NCI-H1105 treated with DMSO at 0.1 percent for 48 hours (cell line): ENCODE measurements at regions not wholly inside any gene's neighbourhood (a gene's known extent, or its start where the extent isn't known, plus 50 kb on each side); places are given as distances from the start of the nearest gene placed in this dataset.
A peak's percentile ranks its signal among the peaks of the same experiment; 100 is the strongest.
"Not testable (repeated sequence)": the region's sequence is repeated elsewhere in the genome, so short reads cannot be mapped to it uniquely, and the experiment has no call there.

Experiments used
- DNase-seq: peaks from one replicate; lab custom pipeline; 2025; lab: John Stamatoyannopoulos, UW

DNA sequence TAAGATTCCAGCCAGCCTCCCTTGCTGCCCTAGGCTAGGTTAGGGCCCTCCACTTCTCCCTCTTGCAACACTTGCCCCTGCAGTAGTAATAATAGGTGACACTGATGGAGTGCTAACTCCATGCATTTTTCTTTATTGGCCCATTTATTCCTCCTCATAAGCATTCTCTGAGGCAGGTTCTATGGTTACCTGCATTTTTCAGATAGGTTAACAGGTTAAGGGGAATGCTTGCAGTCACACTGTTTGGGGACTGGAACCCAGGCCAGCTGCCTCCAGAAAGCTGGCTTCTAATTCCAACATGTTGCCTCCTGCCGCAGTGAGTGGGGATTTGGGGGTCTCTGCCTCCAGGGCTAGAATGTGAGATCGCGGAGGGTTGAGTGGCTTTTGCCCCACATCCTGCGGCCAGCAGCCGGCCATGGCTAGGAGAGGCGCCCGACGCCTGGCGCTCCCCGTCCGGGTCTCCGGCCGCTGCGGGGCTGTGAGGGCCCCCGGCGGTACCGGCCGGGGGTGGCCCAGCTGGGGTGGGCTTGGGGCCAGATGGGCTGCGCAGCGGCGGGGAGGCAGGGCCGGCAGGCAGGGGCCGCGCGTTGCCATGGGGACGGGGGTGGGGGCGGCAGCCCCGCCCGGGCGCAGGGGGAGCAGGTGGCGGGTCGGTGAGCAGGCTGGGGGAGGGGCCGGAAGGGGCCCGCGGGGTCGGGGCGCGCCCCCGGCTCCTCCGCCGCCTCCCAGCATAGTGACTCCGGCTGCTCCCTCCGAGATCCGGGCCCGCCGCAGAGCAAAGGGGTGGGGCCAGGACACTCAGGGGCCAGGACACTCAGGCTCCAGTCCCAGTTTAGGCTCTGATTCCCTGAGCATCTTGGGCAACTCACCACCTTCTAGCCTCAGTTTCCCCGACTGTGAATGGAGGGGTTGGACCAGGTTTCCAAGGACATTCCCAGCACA lies 68.4 kb upstream of the SSBP3 start:
- DNase-seq: peak; percentile 47

DNA sequence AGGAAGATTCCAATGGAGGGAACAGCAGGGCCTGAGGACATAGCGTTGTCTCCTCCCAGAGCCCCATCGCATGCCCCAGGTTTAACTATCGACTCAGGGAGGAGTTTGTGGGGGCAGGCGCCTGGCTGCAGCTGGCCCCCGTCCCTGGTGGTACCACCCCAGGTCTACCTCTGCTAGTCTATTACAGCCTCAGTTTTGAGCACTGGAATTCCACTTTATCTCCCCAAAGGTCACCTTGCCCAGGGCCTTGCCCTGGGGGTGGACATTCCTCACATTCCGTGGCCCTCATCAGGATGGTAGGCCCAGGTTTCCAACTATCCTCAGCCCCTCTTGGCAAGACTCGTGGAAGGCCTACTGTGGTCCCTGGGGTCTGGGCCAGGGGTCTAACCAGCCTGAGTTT lies 65.4 kb upstream of the SSBP3 start:
- DNase-seq: no peak

DNA sequence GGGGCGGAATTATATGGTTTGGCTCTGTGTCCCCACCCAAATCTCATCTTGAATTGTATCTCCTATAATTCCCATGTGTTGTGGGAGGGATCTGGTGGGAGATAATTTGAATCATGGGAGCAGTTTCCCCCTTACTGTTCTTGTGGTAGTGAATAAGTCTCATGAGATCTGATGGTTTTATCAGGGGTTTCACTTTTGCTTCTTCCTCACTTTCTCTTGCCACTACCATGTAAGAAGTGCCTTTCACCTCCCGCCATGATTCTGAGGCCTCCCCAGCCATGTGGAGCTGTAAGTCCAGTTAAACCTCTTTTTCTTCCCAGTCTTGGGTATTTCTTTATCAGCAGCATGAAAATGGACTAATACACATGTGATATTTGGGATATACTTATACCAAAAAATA lies 63.2 kb upstream of the SSBP3 start:
- not testable (repeated sequence) for DNase-seq

DNA sequence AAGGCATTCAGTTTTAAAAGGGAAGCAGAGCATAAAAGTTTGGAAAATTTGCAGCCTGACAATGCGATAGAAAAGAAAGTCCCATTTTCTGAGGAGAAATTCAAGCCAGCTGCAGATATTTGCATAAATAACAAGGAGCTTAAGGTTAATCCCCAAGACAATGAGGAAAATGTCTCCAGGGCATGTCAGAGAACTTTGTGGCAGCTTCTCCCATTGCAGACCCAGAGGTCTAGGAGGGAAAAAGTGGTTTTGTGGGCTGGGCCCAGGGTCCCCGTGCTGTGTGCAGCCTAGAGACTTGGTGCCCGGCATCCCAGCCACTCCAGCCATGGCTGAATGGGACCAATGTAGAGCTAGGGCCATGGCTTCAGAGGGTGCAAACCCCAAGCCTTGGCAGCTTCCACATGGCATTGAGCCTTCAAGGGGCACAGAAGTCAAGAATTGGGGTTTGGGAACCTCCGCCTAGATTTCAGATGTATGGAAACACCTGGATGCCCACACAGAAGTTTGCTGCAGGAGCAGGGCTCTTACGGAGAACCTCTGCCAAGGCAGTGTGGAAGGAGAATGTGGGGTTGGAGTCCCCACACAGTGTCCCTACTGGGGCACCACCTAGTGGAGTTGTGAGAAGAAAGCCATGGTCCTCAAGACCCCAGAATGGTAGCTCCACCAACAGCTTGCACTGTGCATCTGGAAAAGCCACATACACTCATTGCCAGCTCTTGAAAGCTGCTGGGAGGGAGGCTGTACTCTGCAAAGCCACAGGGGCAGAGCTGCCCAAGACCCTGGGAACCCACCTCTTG lies 62.3 kb upstream of the SSBP3 start:
- DNase-seq: not testable (repeated sequence)

DNA sequence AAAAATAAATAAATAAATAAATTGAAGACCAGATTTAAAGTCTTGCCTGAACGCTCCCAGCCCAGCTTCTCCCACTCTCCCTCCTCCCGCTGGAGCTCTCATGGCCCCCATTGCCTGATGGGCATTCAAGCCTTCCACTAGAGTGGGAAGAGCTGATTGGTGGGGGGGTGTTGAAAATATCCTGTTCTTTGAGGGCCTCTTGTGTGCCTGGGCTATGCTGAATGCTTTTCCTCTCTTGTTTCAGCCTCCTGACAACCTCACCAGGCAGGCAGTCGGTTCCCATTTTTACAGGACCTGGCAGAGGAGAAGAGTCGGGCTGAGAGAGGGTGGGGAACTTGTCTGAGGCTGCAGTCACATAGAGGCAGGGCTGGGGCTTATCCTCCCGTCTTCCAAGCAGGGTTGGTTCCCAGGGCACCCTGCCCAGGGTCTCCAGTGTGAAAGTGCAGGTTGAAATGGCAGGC lies 59.2 kb upstream of the SSBP3 start:
- DNase-seq: no peak

DNA sequence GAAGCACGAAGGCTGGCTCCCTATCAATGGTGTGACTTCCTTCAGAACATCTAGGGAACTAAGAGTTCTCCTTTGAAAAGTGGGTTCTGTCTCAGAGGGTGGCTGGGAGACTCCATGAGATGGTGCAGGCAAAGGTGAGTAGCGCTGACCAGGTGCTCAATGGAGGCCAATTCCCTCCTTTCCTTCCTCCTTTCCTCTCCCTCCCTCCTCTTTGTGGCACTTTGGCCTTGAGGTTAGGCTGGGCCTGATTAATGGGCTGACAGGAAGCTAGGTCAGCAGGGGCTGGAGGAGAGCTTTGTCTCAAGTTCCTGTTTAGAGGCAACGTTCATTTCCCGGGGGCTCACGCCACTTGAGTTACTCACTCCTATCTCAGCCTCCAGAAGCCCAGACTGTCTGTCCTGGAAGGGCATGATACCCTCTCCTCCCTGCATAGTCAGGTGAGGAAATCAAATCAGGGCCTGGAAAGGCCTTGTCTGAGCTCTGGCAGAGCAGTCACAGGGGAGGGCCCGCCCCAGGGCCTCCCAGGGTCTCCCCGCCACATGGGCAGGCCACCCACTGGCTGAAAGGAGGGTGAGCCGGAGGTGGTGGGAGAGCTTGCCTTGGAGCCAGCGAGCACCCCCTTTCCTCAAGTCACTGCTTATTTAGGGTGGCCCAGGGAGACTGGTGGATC lies 58.4 kb upstream of the SSBP3 start:
- DNase-seq: no peak

DNA sequence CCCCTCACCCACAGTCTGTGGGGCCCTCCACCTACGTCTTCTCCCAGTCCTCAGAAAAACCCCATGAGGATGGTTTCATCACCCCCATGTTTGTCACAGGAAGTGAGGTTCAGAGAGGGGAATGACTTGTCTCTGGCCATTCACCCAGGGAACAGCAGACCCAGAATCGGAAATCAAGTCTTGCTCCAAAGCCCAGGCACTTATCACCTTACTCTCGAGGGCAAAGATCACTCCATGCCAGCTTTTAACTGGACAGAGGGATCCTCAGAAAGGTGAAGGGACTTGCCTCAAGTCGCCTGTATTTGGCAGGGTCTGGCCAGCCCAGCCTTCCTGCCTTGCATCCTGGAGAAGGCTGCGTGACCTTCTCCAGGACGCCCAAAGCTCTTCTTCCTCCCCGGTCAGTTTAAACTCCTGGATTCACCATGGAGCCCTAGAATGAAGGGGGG lies 57.9 kb upstream of the SSBP3 start:
- DNase-seq: no peak

DNA sequence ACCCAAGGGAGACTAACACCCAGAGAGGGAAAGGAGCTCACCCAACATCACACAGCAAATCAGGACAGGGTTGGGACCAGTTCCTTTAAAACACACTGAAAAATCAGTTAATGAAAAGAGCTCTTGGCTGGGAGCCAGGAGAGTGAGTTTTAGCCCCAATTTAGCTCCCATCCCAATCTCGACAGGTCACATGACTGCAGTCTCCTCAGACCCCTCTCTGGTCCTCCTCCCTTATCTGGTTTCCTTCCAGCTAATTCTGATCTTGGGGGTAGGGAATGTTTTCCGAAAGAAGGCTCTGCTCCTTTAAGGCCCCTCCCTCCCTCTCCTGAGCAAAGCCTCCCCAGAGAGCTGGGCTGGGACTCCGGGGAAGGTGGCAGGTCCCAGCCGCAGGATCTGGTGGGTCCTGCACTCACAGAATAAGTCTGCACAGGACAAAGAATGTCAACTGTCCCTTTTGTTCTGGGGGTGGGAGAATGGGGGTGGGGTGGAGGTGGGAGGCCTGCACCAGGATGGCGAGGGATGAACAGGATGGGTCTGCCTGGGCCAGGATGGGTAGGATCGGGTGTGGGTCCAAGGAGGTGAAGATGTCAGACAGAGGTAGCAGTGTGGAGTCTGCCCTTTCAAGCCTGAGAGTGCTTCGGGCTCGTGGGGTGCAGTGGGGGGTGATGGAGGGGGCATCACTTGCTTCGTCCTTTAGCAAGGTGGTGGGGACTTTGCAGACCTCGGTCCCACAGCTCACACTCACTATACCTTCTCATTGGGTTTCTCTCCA lies 57.3 kb upstream of the SSBP3 start:
- no peak for DNase-seq

DNA sequence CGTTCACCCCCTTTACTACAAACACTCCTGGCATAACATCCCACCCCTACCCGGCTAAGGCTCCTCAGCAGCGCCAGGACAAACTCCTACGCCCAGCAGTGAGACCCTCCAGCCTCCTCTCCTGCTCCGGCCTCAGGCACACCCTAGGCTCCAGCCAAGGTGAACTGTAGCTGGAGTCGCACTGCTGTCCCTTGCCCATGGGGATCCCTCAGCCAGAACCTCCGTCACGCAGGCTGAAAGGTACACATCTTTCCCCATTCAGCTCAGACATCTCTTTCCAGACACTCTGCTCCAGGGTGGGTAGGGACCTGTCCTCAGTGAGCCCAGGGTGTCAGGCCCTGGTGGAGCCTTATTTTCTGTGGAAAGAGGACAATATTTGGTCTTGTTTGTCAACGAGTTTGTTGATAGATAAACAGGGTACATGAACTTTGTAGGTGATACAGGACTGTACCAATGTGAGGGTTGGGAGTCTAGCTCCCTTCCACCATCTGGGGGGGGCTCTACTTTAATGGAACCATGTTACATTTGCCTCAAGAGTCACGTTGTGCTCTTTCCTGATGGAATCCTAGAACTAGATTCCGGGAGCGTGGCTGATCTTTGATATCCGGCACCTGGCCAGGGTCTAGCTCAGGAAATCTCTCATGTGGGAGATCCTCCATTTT lies 56.5 kb upstream of the SSBP3 start:
- DNase-seq: no peak

DNA sequence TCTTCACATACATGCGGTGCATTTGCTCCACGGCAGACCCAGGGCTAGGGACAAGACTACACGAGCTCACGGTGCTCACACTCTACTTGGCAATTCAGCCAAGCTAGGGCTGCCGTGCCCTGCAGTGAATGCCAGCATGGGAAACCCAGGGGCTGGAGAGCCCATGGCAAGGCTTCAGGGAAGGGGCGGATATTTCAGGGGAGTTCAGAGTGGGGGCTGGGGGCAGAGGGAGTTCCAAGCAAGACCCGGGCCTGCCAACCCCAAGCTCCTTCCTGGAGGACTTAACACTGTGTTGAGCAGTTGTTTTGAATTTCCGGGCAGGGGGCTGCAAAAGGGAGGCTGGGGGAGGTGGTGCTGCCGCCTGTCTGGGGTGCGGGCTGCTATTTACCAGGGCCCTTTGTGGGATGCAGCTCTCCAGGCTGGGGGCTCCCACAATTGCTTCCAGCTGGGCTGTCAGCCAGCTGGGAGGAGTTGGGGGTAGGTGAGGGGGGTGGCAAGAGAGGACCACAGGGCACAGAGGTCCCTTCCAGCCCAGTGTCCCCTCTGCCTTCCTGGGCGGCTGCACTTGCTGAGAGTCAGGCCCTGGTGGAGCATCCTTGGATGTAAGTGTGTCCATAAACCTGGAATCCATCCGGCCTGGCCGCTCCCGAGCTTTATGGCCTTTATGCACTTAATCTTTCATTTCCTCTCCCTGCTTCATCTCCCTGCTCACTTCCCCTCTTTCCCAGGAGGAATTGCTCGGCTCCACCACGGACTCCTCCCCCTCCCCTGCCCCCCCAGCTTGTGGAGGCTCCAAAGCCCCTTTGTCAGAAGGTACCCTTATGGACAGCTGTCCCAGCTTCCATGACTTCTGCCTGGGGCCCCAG lies 55.8 kb upstream of the SSBP3 start:
- no peak for DNase-seq

DNA sequence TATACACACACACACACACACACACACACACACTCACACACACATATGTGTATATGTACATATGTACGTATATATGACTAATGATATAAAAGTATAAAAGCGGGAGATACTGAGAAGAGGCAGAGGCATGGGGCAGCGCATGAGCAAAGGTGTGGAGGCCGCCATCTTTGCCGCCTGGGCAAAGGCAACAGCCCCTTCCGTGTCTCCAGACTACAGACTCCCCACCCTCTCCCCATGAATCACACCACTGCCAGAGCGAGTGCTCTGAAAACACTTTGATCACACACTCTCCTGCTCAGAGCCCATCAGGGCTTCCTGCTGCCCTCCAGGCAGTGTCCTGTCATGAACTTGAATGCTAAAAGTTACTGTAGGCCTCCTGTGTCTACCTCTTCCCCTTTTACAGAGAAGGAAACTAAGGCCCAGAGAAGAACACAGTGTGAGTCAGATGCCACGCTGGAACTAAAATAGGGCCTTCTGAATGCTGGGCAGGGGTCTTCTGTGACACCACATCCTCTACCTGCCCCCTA lies 54.7 kb upstream of the SSBP3 start:
- no peak for DNase-seq

DNA sequence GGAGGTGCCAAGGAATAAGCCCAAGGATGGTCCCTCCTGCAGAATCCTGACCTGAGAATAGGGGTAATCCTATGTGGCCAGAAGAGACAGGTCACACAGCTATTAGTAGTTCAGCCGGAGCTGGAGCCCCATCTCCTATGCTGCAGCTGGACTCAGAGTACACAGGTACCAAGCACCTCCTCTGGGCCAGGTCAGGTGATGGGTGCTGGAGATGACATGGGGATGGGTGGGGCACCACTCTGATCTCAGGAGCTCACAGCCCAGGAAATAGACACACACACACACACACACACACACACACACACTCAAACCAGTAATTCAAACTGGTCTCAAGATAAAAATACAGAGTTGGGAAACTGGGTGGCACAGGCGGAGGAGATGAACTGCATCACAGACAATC lies 54.2 kb upstream of the SSBP3 start:
- no peak for DNase-seq

DNA sequence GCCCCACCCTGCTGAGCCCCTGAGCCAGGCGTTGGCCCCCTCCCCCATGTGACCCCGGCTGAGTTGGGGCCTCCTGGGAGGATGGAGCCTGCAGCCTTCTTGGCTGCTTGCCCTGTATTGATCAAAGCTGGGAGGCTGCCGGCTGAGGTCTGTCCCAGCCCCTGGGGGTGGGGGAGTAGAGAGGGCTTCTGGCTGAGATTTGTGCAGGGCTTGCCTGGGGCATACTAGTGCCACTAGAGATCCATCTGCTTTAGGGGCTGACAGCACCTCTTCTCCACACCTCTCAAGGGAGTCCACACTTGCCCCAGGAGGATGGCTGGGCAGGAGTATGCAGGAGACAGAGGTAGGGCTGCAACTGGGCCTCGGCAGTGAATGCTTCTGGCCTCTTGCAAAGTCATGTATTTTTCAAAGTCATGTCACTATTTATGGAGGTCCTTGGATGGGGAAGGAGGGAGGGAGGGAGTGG lies 53.6 kb upstream of the SSBP3 start:
- DNase-seq: peak; percentile 83

DNA sequence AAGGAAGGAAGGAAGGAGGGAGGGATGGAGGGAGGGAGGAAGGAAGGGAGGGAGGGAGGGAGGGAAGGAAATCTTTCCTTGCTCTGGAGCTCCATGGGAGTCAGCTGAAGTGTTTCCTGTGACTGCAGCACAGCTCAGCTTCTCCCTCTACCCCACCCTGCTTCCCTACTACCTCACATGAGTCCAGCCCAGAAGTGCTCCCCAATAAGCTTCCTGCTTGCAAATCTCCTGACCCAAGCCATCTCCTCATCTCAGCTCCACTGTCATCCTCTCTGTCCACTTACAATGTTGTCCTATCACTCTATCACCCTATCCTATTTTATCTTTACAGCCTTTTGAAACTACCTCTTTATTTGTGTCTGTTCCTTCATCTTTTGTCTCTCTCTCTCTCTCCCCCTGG lies 52.9 kb upstream of the SSBP3 start:
- no peak for DNase-seq

DNA sequence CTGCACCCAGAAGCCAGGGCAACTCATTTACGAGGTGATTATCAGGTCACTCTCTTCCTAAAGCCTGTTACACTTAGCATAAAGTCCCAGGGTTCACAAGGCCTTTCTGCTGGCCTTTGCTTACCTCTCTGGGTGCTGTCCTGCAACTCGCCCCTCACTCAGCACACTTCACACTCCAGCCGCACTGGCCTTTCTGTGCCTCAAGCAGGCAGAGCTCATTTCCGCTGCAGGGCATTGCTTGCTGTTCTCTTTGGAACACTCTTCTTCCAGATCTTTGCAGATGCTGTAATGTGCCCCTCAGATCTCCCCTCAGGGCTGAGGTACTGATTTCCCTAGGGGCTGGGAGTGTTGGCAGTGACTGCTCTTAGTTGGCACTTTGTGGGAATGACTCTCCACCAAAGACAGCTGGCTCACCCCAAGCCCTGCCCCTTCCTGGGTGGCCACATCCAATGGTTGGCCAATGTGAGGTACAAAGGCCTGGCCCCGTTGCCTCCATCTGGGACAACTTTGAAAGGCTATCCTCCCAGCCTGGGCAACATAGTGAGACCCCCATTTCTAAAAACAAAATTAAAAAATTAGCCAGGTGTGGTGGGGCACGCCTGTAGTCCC lies 50.8 kb upstream of the SSBP3 start:
- DNase-seq: no peak

DNA sequence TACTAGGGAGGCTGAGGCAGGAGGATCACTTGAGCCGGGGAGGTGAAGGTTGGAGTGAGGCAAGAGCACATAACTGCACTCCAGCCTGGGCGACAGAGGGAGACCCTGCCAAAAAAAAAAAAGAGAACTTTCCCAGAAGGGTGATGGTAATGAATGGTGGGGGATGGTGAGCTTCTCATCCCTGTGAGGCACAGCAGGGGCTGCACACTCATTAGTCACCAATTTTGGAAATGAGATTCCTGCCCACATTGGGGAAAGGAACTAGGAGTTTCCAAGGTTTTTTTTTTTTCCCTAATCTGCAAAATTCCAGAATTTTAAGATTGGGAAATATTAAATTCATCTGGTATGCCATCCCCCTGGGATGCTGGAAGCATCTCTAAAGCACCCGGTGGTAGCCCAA lies 50.2 kb upstream of the SSBP3 start:
- DNase-seq: no peak
